ENCODE measurements at regions not wholly inside any gene's neighbourhood (a gene's known extent, or its start where the extent isn't known, plus 50 kb on each side); places are given as distances from the start of the nearest gene placed in this dataset.

- H3K4me2 ChIP-seq = no peak overlapping the region
- FAIRE-seq (no peak), ATAC-seq (no peak), DNase-seq (ENCODE audit: low read depth in 1 of 2, low spot score in 1 of 2) (no peak)
- no peaks in the 10 kb centered on the region for H3K9me3 ChIP-seq
- ChIA-PET POLR2A (no interaction called here), CTCF (no interaction called here)
- TF ChIP-seq MYC (IDR thresholded peaks at IDR 0.05; ENCODE audit: borderline replicate concordance, low read length) (no peak), SMC3 (IDR thresholded peaks at IDR 0.05) (no peak), POLR2AphosphoS2 (conservative IDR thresholded peaks at IDR 0.05; ENCODE audit: low read length) (no peak), MAFK (IDR thresholded peaks at IDR 0.05; ENCODE audit: partially characterized antibody) (no peak), RNF2 (IDR thresholded peaks at IDR 0.05; ENCODE audit: borderline replicate concordance, low read depth) (no peak)
- H3K4me1 ChIP-seq = no peaks in the 10 kb centered on the region
- H3K27ac ChIP-seq = no peak overlapping the region
- WGBS (ENCODE audit: missing lambda C conversion rate) = 13% methylated on average over 3 of the region's 3 CpGs
- no peak overlapping the region for H3K4me3 ChIP-seq
These were observed 434.2 kb upstream of the SUCLG2 start for GRCh38 chr3:68088636-68089035.

- POLR2A ChIA-PET = no interaction called here
- Histone ChIP-seq H3K4me2 (no peak overlapping the region), H3K9me3 (no peaks in the 10 kb centered on the region), H3K27ac (no peak overlapping the region), H3K4me3 (no peak overlapping the region), H3K4me1 (no peaks in the 10 kb centered on the region)
- ATAC-seq = no peak
- TF ChIP-seq FOSB (CRISPR knock-in tag; IDR thresholded peaks at IDR 0.05) = no peak
- TF ChIP-seq FOXS1 (CRISPR knock-in tag; IDR thresholded peaks at IDR 0.05) = no peak
- no peak for TF ChIP-seq MAZ (IDR thresholded peaks at IDR 0.05; ENCODE audit: borderline replicate concordance, low read depth, low read length)
- TF ChIP-seq SMC3 (IDR thresholded peaks at IDR 0.05) = no peak
- no peak for TF ChIP-seq RAD21 (conservative IDR thresholded peaks at IDR 0.05 in 1 of 2, IDR thresholded peaks at IDR 0.05 in 1 of 2)
- no peak for TF ChIP-seq MAFK (IDR thresholded peaks at IDR 0.05; ENCODE audit: partially characterized antibody)
- no peak for TF ChIP-seq KDM5A (IDR thresholded peaks at IDR 0.05)
- TF ChIP-seq HMGXB4 (CRISPR knock-in tag; IDR thresholded peaks at IDR 0.05; ENCODE audit: borderline replicate concordance) = no peak
- TF ChIP-seq HES2 (IDR thresholded peaks at IDR 0.05) = no peak
- TF ChIP-seq CTCF (IDR thresholded peaks at IDR 0.05) = no peak
- no peak for TF ChIP-seq ESRRA (IDR thresholded peaks at IDR 0.05; ENCODE audit: borderline replicate concordance, low read length)
- TF ChIP-seq PHF8 (IDR thresholded peaks at IDR 0.05; ENCODE audit: borderline replicate concordance, low read depth) = no peak
- no peak for DNase-seq (ENCODE audit: low read depth in 1 of 2, low spot score in 1 of 2)
- CTCF ChIA-PET = no interaction called here
- 8% methylated on average over 3 of the region's 3 CpGs for WGBS (ENCODE audit: missing lambda C conversion rate)
- FAIRE-seq = no peak
These were observed 433.8 kb upstream of the SUCLG2 start for GRCh38 chr3:68088216-68088615.

- DNase-seq (ENCODE audit: low read depth in 1 of 2, low spot score in 1 of 2) (no peak), FAIRE-seq (no peak), ATAC-seq (no peak)
- TF ChIP-seq HOXB13 (CRISPR knock-in tag; IDR thresholded peaks at IDR 0.05; ENCODE audit: low read depth) (no peak), RAD21 (conservative IDR thresholded peaks at IDR 0.05 in 1 of 2, IDR thresholded peaks at IDR 0.05 in 1 of 2) (no peak), HOXB5 (CRISPR knock-in tag; IDR thresholded peaks at IDR 0.05) (no peak), CHD2 (IDR thresholded peaks at IDR 0.05; ENCODE audit: low read length, partially characterized antibody) (no peak), FOSB (CRISPR knock-in tag; IDR thresholded peaks at IDR 0.05) (no peak), MAZ (IDR thresholded peaks at IDR 0.05; ENCODE audit: borderline replicate concordance, low read depth, low read length) (no peak), NR3C1 (IDR thresholded peaks at IDR 0.05) (no peak), CBX2 (IDR thresholded peaks at IDR 0.05; ENCODE audit: borderline replicate concordance, low read depth) (no peak), PHF8 (IDR thresholded peaks at IDR 0.05; ENCODE audit: borderline replicate concordance, low read depth) (no peak), SREBF2 (IDR thresholded peaks at IDR 0.05) (no peak), SMC3 (IDR thresholded peaks at IDR 0.05) (no peak), MAX (IDR thresholded peaks at IDR 0.05) (no peak)
- Histone ChIP-seq H3K27ac (no peak overlapping the region), H3K4me1 (no peaks in the 10 kb centered on the region), H3K4me2 (no peak overlapping the region), H3K9me3 (no peaks in the 10 kb centered on the region), H3K4me3 (no peak overlapping the region)
- POLR2A ChIA-PET = no interaction called here
- 0% methylated on average over 3 of the region's 3 CpGs for WGBS (ENCODE audit: missing lambda C conversion rate)
- CTCF ChIA-PET = no interaction called here
These were observed 417.6 kb upstream of the SUCLG2 start for GRCh38 chr3:68072062-68072461.

Measured in A549 (cell line).